Suppressor macrophage treated with lipopolysaccharide for 1 hour (primary cell): ENCODE measurements at regions not wholly inside any gene's neighbourhood (a gene's known extent, or its start where the extent isn't known, plus 50 kb on each side); places are given as distances from the start of the nearest gene placed in this dataset.

ENCODE experiments used
- DNase-seq, 3 donors: peaks; one replicate each; pipeline ENCODE4 v3.0.0-alpha.2; 2020 to 2022

DNA sequence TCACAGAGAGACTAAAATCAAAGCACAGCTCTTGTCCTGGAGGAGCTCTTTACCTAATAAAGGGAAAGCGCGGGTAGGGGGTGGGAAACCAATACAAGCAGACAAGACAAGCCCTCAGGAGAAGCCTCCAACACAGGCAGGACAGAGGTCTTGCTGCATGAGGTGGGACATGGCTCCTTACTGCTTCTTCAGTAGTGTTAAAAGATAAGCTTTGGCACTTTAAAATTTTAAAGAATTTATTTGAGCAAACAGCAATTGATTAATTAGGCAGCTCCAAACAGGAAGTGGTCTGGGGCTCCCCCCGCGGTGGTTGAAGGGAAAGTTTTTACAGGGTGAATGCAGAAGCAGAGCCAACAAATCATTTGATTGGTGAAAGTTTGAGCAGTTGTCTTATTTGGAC is 50.3 kb upstream of the MACC1 start:
- peak; percentile 48 to 78 (median 50) for DNase-seq

DNA sequence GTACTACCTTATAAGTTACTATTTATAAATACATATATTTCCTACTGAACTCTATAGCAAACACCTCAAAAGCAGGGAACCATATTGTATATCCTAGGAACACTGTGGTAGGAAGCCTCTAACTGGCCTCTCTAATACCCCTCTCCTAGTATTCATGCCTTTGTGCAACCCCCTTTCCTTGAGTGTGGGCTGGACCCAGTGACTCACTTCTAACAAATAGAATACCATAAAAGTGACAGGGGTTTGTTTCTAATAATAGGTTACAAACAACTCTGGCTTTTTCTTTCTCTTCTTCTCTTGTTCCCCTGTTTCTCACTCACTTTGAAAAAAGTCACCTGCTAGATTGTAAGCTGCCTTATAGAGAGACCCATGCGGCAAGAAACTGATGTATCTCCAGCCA is 51.6 kb upstream of the MACC1 start:
- DNase-seq, result peak in 2 of 3 donors; percentile 28 to 30

DNA sequence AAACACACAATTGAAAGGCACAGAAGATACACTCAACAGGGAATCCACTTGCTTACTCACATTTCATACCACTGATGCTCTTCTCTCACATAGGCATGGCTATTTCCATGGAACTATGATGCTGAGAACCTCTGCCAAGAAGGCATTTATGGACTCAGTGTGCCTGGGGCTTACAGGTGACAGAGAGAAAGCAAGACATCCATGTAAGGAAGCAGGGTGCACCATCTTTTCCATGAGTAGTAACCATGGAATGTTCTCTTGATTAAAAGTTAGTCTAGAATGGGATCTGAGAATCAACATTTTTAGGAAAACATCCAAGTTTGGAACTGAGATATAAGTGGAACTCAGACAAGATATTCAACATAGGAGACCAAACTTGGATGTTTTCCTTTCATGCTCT is 52.5 kb upstream of the MACC1 start:
- no peak for DNase-seq

DNA sequence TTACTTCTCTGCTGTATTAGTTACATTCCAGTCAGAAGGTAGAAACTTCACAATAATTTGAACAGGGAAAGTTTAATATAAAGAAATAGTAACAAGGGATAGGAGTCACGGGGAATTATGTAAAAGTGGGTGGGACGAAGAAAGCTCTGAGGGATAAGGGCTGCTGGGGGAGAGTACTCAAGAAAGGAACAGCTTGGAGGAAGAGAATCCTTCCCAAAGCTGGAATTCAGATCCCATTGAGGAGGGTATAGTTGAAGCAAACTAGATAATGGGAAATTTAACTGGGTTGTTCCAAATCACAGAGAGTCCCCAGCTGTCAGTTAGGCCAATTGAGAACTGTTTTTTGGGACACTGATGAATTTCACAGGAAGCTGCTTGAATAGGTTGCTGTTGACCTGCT is 53.2 kb upstream of the MACC1 start:
- DNase-seq, result no peak

DNA sequence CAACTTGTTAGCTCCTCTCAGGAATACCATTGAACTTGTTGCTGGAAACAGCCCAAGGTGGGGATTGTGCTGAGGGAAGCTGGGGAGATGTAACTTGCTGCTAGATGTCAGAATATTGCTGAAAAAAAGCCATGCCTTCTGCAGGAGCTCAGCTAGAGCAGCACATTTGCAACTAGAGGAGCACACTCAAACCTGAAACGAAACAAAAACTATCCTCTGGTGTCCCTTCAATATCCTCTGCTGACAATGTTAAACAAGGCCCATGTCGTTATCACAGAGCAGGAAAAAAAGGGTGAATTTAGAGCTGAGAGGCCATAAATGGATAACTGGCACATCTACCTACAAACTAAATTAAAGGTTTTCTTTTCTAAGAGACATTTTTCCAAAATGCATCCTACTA is 53.7 kb upstream of the MACC1 start:
- DNase-seq, result no peak

DNA sequence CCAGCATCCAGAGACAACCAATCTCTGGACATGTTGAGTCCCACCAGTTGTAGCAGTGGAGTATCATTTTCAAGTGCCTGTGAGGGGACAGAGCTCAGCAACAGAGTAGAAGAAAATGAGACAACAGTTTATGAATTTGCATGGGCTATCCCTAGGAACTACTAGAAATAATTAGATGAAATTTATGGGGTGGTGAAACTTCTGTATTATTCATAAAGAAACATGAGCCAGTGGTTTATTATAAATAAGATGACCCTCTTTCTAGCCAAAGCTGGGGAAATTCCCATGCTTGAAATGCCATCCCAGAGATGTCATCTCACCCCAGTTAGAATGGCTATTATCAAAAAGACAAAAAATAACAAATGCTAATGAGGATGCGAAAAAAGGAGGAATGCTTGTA is 55.1 kb upstream of the ITGB8 start:
- peak in 1 of 3 donors; percentile 47 for DNase-seq

DNA sequence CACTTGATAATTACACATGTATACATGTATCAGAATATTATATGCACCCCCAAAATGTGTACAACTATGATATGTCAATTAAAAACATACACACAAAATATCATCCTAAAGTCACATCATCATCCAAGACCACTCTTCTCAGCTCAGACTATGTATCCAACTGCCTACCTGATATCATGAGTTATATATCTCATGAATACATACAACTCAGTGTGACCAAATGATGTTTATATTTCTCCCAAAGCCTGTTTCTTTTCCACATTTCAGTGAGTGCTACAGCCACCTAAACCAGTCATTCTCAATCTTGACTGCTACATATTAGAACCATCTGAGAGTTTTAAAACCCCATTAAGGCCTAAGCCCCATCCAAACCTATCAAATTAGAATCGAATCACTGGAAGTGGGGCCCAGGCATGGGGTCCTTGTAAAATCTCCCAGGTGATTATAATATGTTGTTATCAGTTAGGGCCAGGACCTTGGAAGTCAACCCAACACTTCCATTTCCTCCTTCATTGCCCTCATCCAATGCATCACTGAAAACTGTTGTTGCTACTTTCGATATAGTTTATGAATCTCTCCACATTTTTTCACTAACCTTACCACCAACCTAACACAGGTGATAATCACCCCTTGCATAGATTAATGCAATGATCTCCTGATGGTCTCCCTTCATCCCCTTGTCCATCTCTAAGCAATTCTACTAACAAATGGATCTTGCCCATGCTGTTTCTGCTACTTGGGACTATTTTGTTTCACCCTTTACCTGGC is 53.8 kb upstream of the ITGB8 start:
- DNase-seq, result no peak

DNA sequence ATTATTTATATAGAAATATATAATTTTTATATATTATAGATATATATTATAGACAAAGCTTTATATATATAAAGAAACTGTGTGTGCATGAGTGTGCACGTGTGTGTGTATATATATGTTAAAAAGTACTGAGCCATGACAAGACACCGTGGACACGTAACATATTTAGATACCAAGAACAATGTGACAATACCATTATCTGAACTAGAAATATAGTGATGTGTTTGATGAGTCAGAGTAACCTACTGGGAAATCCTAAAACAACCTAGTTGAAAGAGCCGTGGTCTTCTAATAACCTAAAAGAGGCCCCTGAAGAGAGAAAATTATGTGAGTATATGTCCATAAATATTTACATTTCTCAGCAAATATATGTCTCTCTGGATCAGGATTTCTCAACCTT is 50.7 kb upstream of the ITGB8 start:
- DNase-seq, result no peak

DNA sequence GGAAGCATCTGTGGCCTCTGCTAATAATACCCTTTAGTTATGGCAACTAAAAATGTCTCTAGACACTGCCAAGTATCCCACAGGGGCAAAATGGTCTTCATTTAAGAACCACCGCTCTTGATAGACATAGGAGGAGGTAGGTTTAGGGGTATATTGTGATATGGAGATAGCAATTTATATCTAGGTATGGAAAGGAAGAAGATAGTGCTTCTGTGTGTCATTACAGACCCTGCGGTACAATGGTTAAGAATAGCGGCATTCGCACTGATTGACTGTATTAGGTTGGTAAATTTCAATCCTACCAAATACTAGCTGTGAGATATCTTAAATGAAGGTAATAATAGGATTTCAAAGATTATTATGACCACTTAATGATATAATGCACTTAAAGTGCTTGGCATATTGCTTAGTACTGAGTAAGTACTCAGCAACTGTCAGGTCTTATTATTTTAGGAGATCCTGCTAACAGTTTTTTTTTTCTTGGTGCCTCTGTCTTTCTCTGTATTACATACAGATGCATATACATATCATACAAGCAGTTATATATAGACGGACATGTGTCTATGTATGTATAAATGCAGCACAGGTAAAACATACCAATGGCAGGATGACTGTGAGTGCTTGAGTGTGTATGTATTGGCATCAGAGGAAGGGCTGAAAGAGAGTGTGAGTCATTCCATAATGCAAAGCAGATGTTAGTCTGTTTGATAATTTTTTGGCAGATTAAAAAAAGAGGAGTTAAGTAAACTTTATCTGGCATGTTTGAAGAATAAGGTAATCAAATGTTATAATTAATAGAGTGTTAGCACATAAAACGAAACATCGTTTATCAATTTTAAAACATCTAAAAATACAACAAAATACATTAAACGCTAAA is 50.0 kb upstream of the ITGB8 start:
- no peak for DNase-seq
